Ascending aorta (tissue), 2 donors: ENCODE measurements at regions not wholly inside any gene's neighbourhood (a gene's known extent, or its start where the extent isn't known, plus 50 kb on each side); places are given as distances from the start of the nearest gene placed in this dataset.

Experiments
- DNase-seq, 2 donors: peaks; one replicate each; pipeline ENCODE4 v3.0.0-alpha.2; 2019; ENCODE audit warnings: low spot score in 2 of 2
- H3K27ac ChIP-seq, 2 donors: fragments of 200-600 bp; sonication (generic); one replicate each; pipeline ENCODE4 v1.5.1; 2016 to 2017; ENCODE audit warnings: mild to moderate bottlenecking in 1 of 2
- H3K27me3 ChIP-seq: fragments of 200-600 bp; sonication (generic); one replicate; pipeline ENCODE4 v1.5.1; 2017
- H3K36me3 ChIP-seq, 2 donors: fragments of 200-600 bp; sonication (generic); one replicate each; pipeline ENCODE4 v1.5.1; 2016
- H3K4me1 ChIP-seq, 2 donors: fragments of 200-600 bp; sonication (generic); one replicate each; pipeline ENCODE4 v1.5.1; 2016 to 2017; ENCODE audit warnings: mild to moderate bottlenecking in 1 of 2
- H3K4me3 ChIP-seq, 2 donors: fragments of 200-600 bp; sonication (generic); one replicate each; pipeline ENCODE4 v1.5.1; 2016 to 2017; ENCODE audit warnings: mild to moderate bottlenecking in 1 of 2
- H3K9me3 ChIP-seq, 2 donors: fragments of 200-600 bp; sonication (generic); one replicate each; pipeline ENCODE4 v1.5.1; 2016
- intact Hi-C: fragments of 100-400 bp; cut with DNase I; formaldehyde crosslinking; loops from one replicate; pipeline ENCODE4 v1.15.1; 2023
- TF ChIP-seq, protein P1 (sequence below), 3 experiments: fragments of 200-600 bp in 2 of 3; fragments of 450-650 bp in 1 of 3; sonication (generic) in 2 of 3; IDR thresholded peaks; one replicate each; pipeline ENCODE4 v1.5.1; 2016 to 2019; ENCODE audit warnings: antibody characterized with exemption in 3 of 3, mild to moderate bottlenecking in 1 of 3, moderate library complexity in 1 of 3

DNA sequence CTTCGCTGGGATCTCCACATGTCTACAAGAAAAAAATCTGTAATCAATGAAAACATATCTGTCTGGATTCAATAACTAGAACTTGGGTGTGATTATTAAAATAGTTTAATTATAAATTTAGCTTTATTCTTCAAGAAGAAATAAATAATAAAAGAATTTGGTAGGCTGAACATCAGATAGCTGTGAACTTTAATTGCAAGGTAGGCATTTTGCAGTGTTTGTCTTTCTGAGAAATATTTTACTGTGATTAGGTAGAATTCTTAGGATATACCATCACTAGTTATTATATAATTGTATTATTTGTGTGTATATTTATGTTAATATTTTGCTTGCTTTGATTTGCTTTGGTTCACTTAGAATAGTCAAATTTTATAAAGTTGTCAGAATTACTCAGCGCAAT, 409.4 kb downstream of the PCDH18 start:
- no peak for DNase-seq
- Histone ChIP-seq H3K27ac (no peak overlapping the region), H3K27me3 (no peaks in the 10 kb centered on the region), H3K36me3 (no peaks in the 10 kb centered on the region), H3K4me1 (no peaks in the 10 kb centered on the region), H3K9me3 (no peaks in the 10 kb centered on the region), H3K4me3 (no peak overlapping the region)
- TF ChIP-seq, protein P1, sequence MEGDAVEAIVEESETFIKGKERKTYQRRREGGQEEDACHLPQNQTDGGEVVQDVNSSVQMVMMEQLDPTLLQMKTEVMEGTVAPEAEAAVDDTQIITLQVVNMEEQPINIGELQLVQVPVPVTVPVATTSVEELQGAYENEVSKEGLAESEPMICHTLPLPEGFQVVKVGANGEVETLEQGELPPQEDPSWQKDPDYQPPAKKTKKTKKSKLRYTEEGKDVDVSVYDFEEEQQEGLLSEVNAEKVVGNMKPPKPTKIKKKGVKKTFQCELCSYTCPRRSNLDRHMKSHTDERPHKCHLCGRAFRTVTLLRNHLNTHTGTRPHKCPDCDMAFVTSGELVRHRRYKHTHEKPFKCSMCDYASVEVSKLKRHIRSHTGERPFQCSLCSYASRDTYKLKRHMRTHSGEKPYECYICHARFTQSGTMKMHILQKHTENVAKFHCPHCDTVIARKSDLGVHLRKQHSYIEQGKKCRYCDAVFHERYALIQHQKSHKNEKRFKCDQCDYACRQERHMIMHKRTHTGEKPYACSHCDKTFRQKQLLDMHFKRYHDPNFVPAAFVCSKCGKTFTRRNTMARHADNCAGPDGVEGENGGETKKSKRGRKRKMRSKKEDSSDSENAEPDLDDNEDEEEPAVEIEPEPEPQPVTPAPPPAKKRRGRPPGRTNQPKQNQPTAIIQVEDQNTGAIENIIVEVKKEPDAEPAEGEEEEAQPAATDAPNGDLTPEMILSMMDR (IDR thresholded peaks at IDR 0.05): no peak
- intact Hi-C loops: loop anchor here (5.0 to 10.0 kb wide), 3 partner anchors 252 to 1559 kb away; no protein-coding TSS in a partner anchor

DNA sequence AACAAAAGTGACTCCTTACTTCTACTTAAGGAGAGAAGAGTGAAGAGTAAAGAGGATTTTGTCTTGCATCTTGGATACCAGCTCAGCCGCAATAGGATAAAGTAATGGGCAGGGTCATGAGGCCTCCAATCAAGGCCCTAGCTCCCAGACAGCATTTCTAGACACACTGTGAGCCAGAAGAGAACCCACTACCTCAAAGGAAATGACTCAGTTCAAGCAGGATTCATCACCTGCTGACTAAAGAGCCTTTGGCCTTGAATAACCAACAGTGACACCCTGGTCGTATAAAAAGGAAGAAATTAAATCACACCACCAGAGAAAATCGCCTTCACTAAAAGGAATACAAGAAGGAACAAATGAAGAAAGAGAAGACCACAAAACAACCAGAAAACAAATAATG, 416.1 kb downstream of the PCDH18 start:
- intact Hi-C loops: no loop called here
- Histone ChIP-seq H3K27me3 (no peaks in the 10 kb centered on the region), H3K27ac (no peak overlapping the region), H3K4me1 (no peaks in the 10 kb centered on the region), H3K36me3 (no peaks in the 10 kb centered on the region), H3K4me3 (no peak overlapping the region), H3K9me3 (no peaks in the 10 kb centered on the region)
- TF ChIP-seq, protein P1 (IDR thresholded peaks at IDR 0.05): no peak
- DNase-seq: no peak

DNA sequence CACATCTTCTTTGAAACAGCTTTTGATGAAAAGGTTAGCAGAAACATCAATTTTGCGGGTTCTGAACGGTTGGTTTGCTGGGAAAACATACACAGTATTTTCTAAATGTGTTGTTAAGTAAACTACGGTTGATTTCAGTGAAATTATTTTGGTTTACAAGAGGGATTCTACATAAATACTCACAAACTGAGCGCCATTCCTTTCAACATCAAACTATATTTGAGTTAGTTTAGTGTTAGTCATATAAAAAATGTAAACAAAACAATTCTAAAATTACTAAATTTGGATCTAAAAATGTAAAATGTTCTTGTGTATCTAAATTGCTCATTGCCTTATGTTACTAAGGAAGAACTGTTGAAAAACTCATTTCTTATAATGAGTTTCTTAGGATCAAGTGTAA, 425.6 kb downstream of the PCDH18 start:
- Histone ChIP-seq H3K4me3 (no peak overlapping the region), H3K4me1 (no peaks in the 10 kb centered on the region), H3K27ac (no peak overlapping the region), H3K36me3 (no peaks in the 10 kb centered on the region), H3K27me3 (no peaks in the 10 kb centered on the region), H3K9me3 (no peaks in the 10 kb centered on the region)
- TF ChIP-seq, protein P1 (IDR thresholded peaks at IDR 0.05): no peak
- DNase-seq: no peak
- intact Hi-C loops: no loop called here

DNA sequence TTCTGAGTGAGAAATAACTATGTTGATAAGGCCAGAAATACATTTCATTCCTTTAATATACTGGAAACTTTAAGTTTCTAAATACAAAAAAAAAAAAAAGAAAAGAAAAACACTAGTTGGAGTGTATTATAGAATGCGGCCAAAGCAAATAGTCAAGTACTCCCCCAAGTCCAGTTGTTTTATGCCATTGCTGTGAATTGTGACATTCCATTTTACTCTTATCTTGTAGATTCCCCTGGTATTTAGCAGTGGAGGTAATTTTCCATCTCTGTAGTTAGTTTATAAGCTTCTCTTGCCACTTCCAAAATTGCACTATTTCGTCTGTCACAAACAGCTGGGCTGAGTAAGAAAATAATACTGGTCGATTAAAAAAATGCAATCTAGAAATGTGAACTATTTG, 426.0 kb downstream of the PCDH18 start:
- Histone ChIP-seq H3K4me3 (no peak overlapping the region), H3K36me3 (no peaks in the 10 kb centered on the region)

DNA sequence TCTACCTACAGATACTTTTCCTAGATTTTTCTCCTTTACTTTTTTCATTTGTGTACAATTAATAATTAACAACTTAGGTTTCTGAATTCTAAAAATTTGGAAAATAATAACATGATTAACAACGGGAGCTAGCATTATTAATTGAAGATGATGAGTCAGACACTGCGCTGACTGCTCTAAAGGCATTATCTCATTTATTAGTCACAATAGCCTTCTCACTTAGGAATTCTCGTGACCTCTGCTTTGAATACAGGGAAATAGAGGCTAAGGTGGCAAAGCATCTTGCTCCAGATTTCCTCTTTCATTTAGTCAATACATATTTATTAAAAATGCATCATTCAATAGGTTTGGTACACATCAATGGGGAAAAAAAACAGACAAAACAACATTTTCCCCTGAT, 441.3 kb downstream of the PCDH18 start:
- H3K4me3 ChIP-seq: no peak overlapping the region
- H3K36me3 ChIP-seq: no peaks in the 10 kb centered on the region
- DNase-seq: no peak

More for the DNA sequence above, 426.0 kb downstream of the PCDH18 start:
- intact Hi-C loops: no loop called here
- H3K27ac ChIP-seq: no peak overlapping the region
- DNase-seq: no peak
- H3K4me1 ChIP-seq: no peaks in the 10 kb centered on the region
- no peaks in the 10 kb centered on the region for H3K9me3 ChIP-seq
- TF ChIP-seq, protein P1 (IDR thresholded peaks at IDR 0.05): no peak
- no peaks in the 10 kb centered on the region for H3K27me3 ChIP-seq

More for the DNA sequence above, 441.3 kb downstream of the PCDH18 start:
- TF ChIP-seq, protein P1 (IDR thresholded peaks at IDR 0.05): no peak
- Histone ChIP-seq H3K4me1 (no peaks in the 10 kb centered on the region), H3K27ac (no peak overlapping the region), H3K27me3 (no peaks in the 10 kb centered on the region), H3K9me3 (no peaks in the 10 kb centered on the region)
- intact Hi-C loops: no loop called here
